Karpas-422 (cell line): ENCODE measurements at regions not wholly inside any gene's neighbourhood (a gene's known extent, or its start where the extent isn't known, plus 50 kb on each side); places are given as distances from the start of the nearest gene placed in this dataset.

Experiments used
- DNase-seq: peaks from one replicate; pipeline ENCODE4 v3.0.0-alpha.2; 2015
- H2AFZ ChIP-seq: fragments of 200-600 bp; sonication (generic); 2 replicates; pipeline ENCODE4 v1.6.1; 2014; ENCODE audit warnings: antibody characterized with exemption, low read length, mixed read lengths
- H3K27ac ChIP-seq: fragments of 200-600 bp; sonication (generic); 2 replicates; pipeline ENCODE4 v1.5.1; 2014; ENCODE audit warnings: mild to moderate bottlenecking, low read length, moderate library complexity
- H3K27me3 ChIP-seq: fragments of 200-600 bp; sonication (generic); 2 replicates; pipeline ENCODE4 v1.6.1; 2014; ENCODE audit warnings: low read length, mixed read lengths
- H3K36me3 ChIP-seq: fragments of 200-600 bp; sonication (generic); 2 replicates; pipeline ENCODE4 v1.6.1; 2014; ENCODE audit warnings: low read length, mixed read lengths; ENCODE audit not compliant: insufficient read depth
- H3K4me1 ChIP-seq: fragments of 200-600 bp; sonication (generic); 2 replicates; pipeline ENCODE4 v1.6.1; 2014; ENCODE audit warnings: mild to moderate bottlenecking, low read length, mixed read lengths
- H3K4me2 ChIP-seq: fragments of 200-600 bp; sonication (generic); 2 replicates; pipeline ENCODE4 v1.6.1; 2014; ENCODE audit warnings: low read length, low read depth, mild to moderate bottlenecking; ENCODE audit not compliant: poor library complexity, severe bottlenecking
- H3K4me3 ChIP-seq: fragments of 200-600 bp; sonication (generic); 2 replicates; pipeline ENCODE4 v1.5.1; 2014; ENCODE audit warnings: mild to moderate bottlenecking, antibody characterized with exemption, low read length, mixed read lengths
- H3K79me2 ChIP-seq: fragments of 200-600 bp; sonication (generic); 2 replicates; pipeline ENCODE4 v1.6.1; 2014; ENCODE audit warnings: mild to moderate bottlenecking, low read length, mixed read lengths
- H3K9ac ChIP-seq: fragments of 200-600 bp; sonication (generic); 2 replicates; pipeline ENCODE4 v1.6.0; 2014; ENCODE audit warnings: low read length
- H3K9me2 ChIP-seq: fragments of 200-600 bp; sonication (generic), shearing (Covaris generic); replicated peaks from 2 replicates; pipeline ENCODE4 v1.6.0; 2014; ENCODE audit warnings: mild to moderate bottlenecking, low read length, moderate library complexity; ENCODE audit not compliant: insufficient read depth
- H3K9me3 ChIP-seq: fragments of 300-700, 200-600 bp; sonication (generic); 2 replicates; pipeline ENCODE4 v1.6.1; 2014; ENCODE audit warnings: low read length, mixed read lengths
- H4K20me1 ChIP-seq: fragments of 200-600 bp; sonication (generic); 2 replicates; pipeline ENCODE4 v1.6.1; 2014; ENCODE audit warnings: mild to moderate bottlenecking, antibody characterized with exemption, low read length, low read depth; ENCODE audit not compliant: insufficient read depth

GRCh38 chr4:26080870-26081628 is 167.0 kb downstream of the SMIM20 start:
- H3K4me3 ChIP-seq: no peak overlapping the region
- no peaks in the 10 kb centered on the region for H3K79me2 ChIP-seq
- no peak overlapping the region for H3K27ac ChIP-seq
- H3K9me2 ChIP-seq: no peaks in the 10 kb centered on the region
- H3K36me3 ChIP-seq: no peaks in the 10 kb centered on the region
- peaks cover 3% of the 10 kb centered on the region; the same call in 1 of the 2 replicates for H3K9me3 ChIP-seq
- H3K27me3 ChIP-seq: peaks cover 3% of the 10 kb centered on the region; the same call in 1 of the 2 replicates
- H4K20me1 ChIP-seq: no peaks in the 10 kb centered on the region
- no peak for DNase-seq
- H3K9ac ChIP-seq: no peak overlapping the region
- H3K4me1 ChIP-seq: peaks cover 6% of the 10 kb centered on the region; the same call in 1 of the 2 replicates
- no peak overlapping the region for H2AFZ ChIP-seq
- no peak overlapping the region for H3K4me2 ChIP-seq

- no peaks in the 10 kb centered on the region for H3K79me2 ChIP-seq
- H3K9ac ChIP-seq: no peak overlapping the region
- no peaks in the 10 kb centered on the region; the same call in 1 of the 2 replicates for H3K27me3 ChIP-seq
- no peaks in the 10 kb centered on the region for H3K36me3 ChIP-seq
- peak; percentile 76 for DNase-seq
- no peak overlapping the region for H3K27ac ChIP-seq
- no peaks in the 10 kb centered on the region for H4K20me1 ChIP-seq
- H3K4me2 ChIP-seq: no peak overlapping the region
- H3K4me1 ChIP-seq: peaks cover 6% of the 10 kb centered on the region; the same call in 1 of the 2 replicates
- no peak overlapping the region for H3K4me3 ChIP-seq
- no peak overlapping the region for H2AFZ ChIP-seq
- no peaks in the 10 kb centered on the region for H3K9me2 ChIP-seq
- no peaks in the 10 kb centered on the region for H3K9me3 ChIP-seq
These were observed 167.9 kb downstream of the SMIM20 start for GRCh38 chr4:26081795-26082498.

- H3K4me3 ChIP-seq: no peak overlapping the region
- peaks cover 6% of the 10 kb centered on the region; the same call in 1 of the 2 replicates for H3K4me1 ChIP-seq
- no peaks in the 10 kb centered on the region for H4K20me1 ChIP-seq
- H3K9ac ChIP-seq: no peak overlapping the region
- no peak overlapping the region for H3K4me2 ChIP-seq
- no peaks in the 10 kb centered on the region for H3K36me3 ChIP-seq
- H3K27me3 ChIP-seq: no peaks in the 10 kb centered on the region
- no peak overlapping the region for H3K27ac ChIP-seq
- DNase-seq: no peak
- no peaks in the 10 kb centered on the region for H3K79me2 ChIP-seq
- no peaks in the 10 kb centered on the region for H3K9me3 ChIP-seq
- no peak overlapping the region for H2AFZ ChIP-seq
- no peaks in the 10 kb centered on the region for H3K9me2 ChIP-seq
These were observed 168.5 kb downstream of the SMIM20 start for GRCh38 chr4:26082565-26082964.

- no peak for DNase-seq
These were observed 170.0 kb downstream of the SMIM20 start for GRCh38 chr4:26083987-26084386.

GRCh38 chr4:26084414-26084813 is 170.4 kb downstream of the SMIM20 start:
- no peaks in the 10 kb centered on the region for H4K20me1 ChIP-seq
- no peak overlapping the region for H3K4me3 ChIP-seq
- peaks cover 6% of the 10 kb centered on the region; the same call in 1 of the 2 replicates for H3K4me1 ChIP-seq
- H3K79me2 ChIP-seq: no peaks in the 10 kb centered on the region
- no peak overlapping the region for H3K4me2 ChIP-seq
- no peak overlapping the region for H2AFZ ChIP-seq
- no peak for DNase-seq
- no peaks in the 10 kb centered on the region for H3K36me3 ChIP-seq
- no peak overlapping the region for H3K9ac ChIP-seq
- H3K27ac ChIP-seq: no peak overlapping the region
- no peaks in the 10 kb centered on the region for H3K9me2 ChIP-seq
- no peaks in the 10 kb centered on the region for H3K9me3 ChIP-seq
- H3K27me3 ChIP-seq: no peaks in the 10 kb centered on the region

More at GRCh38 chr4:26083987-26084386, 170.0 kb downstream of the SMIM20 start:
- no peak overlapping the region for H3K9ac ChIP-seq
- H3K27ac ChIP-seq: no peak overlapping the region
- H3K9me2 ChIP-seq: no peaks in the 10 kb centered on the region
- no peak overlapping the region for H2AFZ ChIP-seq
- H3K9me3 ChIP-seq: no peaks in the 10 kb centered on the region
- no peak overlapping the region for H3K4me2 ChIP-seq
- H3K27me3 ChIP-seq: no peaks in the 10 kb centered on the region
- H3K36me3 ChIP-seq: no peaks in the 10 kb centered on the region
- H3K4me3 ChIP-seq: no peak overlapping the region
- peaks cover 6% of the 10 kb centered on the region; the same call in 1 of the 2 replicates for H3K4me1 ChIP-seq
- H3K79me2 ChIP-seq: no peaks in the 10 kb centered on the region
- no peaks in the 10 kb centered on the region for H4K20me1 ChIP-seq

- Histone ChIP-seq H3K36me3 (no peaks in the 10 kb centered on the region), H3K9ac (no peak overlapping the region), H3K4me1 (peaks cover 6% of the 10 kb centered on the region; the same call in 1 of the 2 replicates), H3K9me2 (no peaks in the 10 kb centered on the region), H3K9me3 (no peaks in the 10 kb centered on the region), H3K27ac (no peak overlapping the region), H3K4me3 (no peak overlapping the region), H3K4me2 (no peak overlapping the region), H4K20me1 (no peaks in the 10 kb centered on the region), H3K27me3 (no peaks in the 10 kb centered on the region), H3K79me2 (no peaks in the 10 kb centered on the region), H2AFZ (no peak overlapping the region)
- DNase-seq: no peak
These were observed 171.5 kb downstream of the SMIM20 start for GRCh38 chr4:26085551-26085950.

GRCh38 chr4:26086621-26087441 is 172.8 kb downstream of the SMIM20 start:
- Histone ChIP-seq H3K4me3 (no peak overlapping the region), H2AFZ (no peak overlapping the region), H3K27me3 (no peaks in the 10 kb centered on the region), H3K4me2 (no peak overlapping the region), H3K9me3 (no peaks in the 10 kb centered on the region), H3K9ac (no peak overlapping the region), H3K9me2 (no peaks in the 10 kb centered on the region), H3K79me2 (no peaks in the 10 kb centered on the region), H3K36me3 (no peaks in the 10 kb centered on the region), H4K20me1 (no peaks in the 10 kb centered on the region), H3K4me1 (peaks cover 6% of the 10 kb centered on the region; the same call in 1 of the 2 replicates), H3K27ac (no peak overlapping the region)
- DNase-seq: no peak
